Neuronal stem cell (in vitro differentiated cells): ENCODE measurements at regions not wholly inside any gene's neighbourhood (a gene's known extent, or its start where the extent isn't known, plus 50 kb on each side); places are given as distances from the start of the nearest gene placed in this dataset.

Experiments
- DNase-seq: peaks from one replicate; pipeline ENCODE4 v3.0.0-alpha.2; 2013; ENCODE audit warnings: low spot score
- H2AFZ ChIP-seq: one replicate; pipeline ENCODE4 v1.6.1; 2013; ENCODE audit warnings: mild to moderate bottlenecking, low read length, inconsistent platforms
- H2AK5ac ChIP-seq: 2 replicates; pipeline ENCODE4 v1.6.1; 2013; ENCODE audit warnings: low read depth, mild to moderate bottlenecking, inconsistent platforms, low read length, moderate library complexity, mixed read lengths
- H2BK120ac ChIP-seq: 2 replicates; pipeline ENCODE4 v1.6.1; 2013; ENCODE audit warnings: low read depth, mild to moderate bottlenecking, inconsistent platforms, low read length, moderate library complexity, mixed read lengths
- H2BK12ac ChIP-seq: one replicate; pipeline ENCODE4 v1.6.1; 2013; ENCODE audit warnings: low read length, inconsistent platforms
- H2BK15ac ChIP-seq: 2 replicates; pipeline ENCODE4 v1.6.1; 2013; ENCODE audit warnings: mild to moderate bottlenecking, low read length, inconsistent platforms, mixed read lengths
- H2BK5ac ChIP-seq: one replicate; pipeline ENCODE4 v1.6.1; 2013; ENCODE audit warnings: inconsistent platforms, mild to moderate bottlenecking, low read length, moderate library complexity
- H3K14ac ChIP-seq: one replicate; pipeline ENCODE4 v1.6.1; 2013; ENCODE audit warnings: low read length, inconsistent platforms
- H3K18ac ChIP-seq: 2 replicates; pipeline ENCODE4 v1.6.1; 2013; ENCODE audit warnings: low read length, inconsistent platforms
- H3K23ac ChIP-seq: 2 replicates; pipeline ENCODE4 v1.6.1; 2013; ENCODE audit warnings: low read depth, mild to moderate bottlenecking, mixed read lengths, low read length, inconsistent platforms; ENCODE audit not compliant: poor library complexity
- H3K27ac ChIP-seq: replicated peaks from 3 replicates; pipeline ENCODE4 v1.5.1; 2013; ENCODE audit warnings: low read length, inconsistent platforms
- H3K27me3 ChIP-seq, 3 experiments: 2 replicates each; pipeline ENCODE4 v1.6.1; 2013; ENCODE audit warnings: low read length in 3 of 3, mild to moderate bottlenecking in 2 of 3, inconsistent platforms in 1 of 3, low read depth in 1 of 3, mixed read lengths in 1 of 3, moderate library complexity in 1 of 3; ENCODE audit not compliant: control insufficient read depth in 3 of 3, insufficient read depth in 3 of 3
- H3K36me3 ChIP-seq, 2 donors: replicated peaks in 1 of 2; 2 replicates each; pipeline ENCODE4 v1.6.1; 2013; ENCODE audit warnings: low read length in 2 of 2; ENCODE audit not compliant: control insufficient read depth in 2 of 2, insufficient read depth in 2 of 2
- H3K4ac ChIP-seq: 2 replicates; pipeline ENCODE4 v1.6.1; 2013; ENCODE audit warnings: inconsistent platforms, mild to moderate bottlenecking, low read length, moderate library complexity
- H3K4me1 ChIP-seq, 2 donors: 1 replicate in 1 of 2; 2 replicates in 1 of 2; pipeline ENCODE4 v1.6.1; 2013; ENCODE audit warnings: low read length in 2 of 2, low read depth in 1 of 2; ENCODE audit not compliant: control insufficient read depth in 2 of 2, insufficient read depth in 1 of 2
- H3K4me2 ChIP-seq: one replicate; pipeline ENCODE4 v1.6.1; 2013; ENCODE audit warnings: mild to moderate bottlenecking, low read length, inconsistent platforms; ENCODE audit not compliant: insufficient read depth, poor library complexity, severe bottlenecking
- H3K4me3 ChIP-seq, 2 donors: 2 replicates each; pipeline ENCODE4 v1.5.1; 2013; ENCODE audit warnings: low read length in 2 of 2, mild to moderate bottlenecking in 2 of 2, inconsistent platforms in 1 of 2, moderate library complexity in 1 of 2
- H3K79me1 ChIP-seq: one replicate; pipeline ENCODE4 v1.6.1; 2013; ENCODE audit warnings: low read depth, mild to moderate bottlenecking, inconsistent platforms, low read length, moderate library complexity
- H3K9ac ChIP-seq: one replicate; pipeline ENCODE4 v1.6.1; 2013; ENCODE audit warnings: mild to moderate bottlenecking, low read depth, low read length, inconsistent platforms; ENCODE audit not compliant: poor library complexity
- H3K9me3 ChIP-seq, 2 donors: replicated peaks in 1 of 2; 2 replicates each; pipeline versions ENCODE3 to v1.6.1; 2013; ENCODE audit warnings: low read length in 2 of 2, mild to moderate bottlenecking in 2 of 2, inconsistent platforms in 1 of 2, low read depth in 1 of 2, mixed read lengths in 1 of 2, moderate library complexity in 1 of 2; ENCODE audit not compliant: control insufficient read depth in 2 of 2, insufficient read depth in 1 of 2
- H4K8ac ChIP-seq: one replicate; pipeline ENCODE4 v1.6.1; 2013; ENCODE audit warnings: low read depth, mild to moderate bottlenecking, inconsistent platforms, low read length, moderate library complexity
- H4K91ac ChIP-seq: one replicate; pipeline ENCODE4 v1.6.1; 2013; ENCODE audit warnings: low read length, low read depth, mild to moderate bottlenecking, inconsistent platforms; ENCODE audit not compliant: poor library complexity
- WGBS, 2 donors: extraction: QIAGEN DNeasy Blood & Tissue Kit; methylation state at CpG; one replicate each; pipeline ENCODE4 v1.1.7; 2013; ENCODE audit warnings: missing lambda C conversion rate in 2 of 2, mixed read lengths in 1 of 2; ENCODE audit not compliant: insufficient read length in 2 of 2, insufficient replicate concordance in 1 of 2; ENCODE audit errors: extremely low coverage in 2 of 2; 5-methylcytosine and 5-hydroxymethylcytosine counted together

DNA sequence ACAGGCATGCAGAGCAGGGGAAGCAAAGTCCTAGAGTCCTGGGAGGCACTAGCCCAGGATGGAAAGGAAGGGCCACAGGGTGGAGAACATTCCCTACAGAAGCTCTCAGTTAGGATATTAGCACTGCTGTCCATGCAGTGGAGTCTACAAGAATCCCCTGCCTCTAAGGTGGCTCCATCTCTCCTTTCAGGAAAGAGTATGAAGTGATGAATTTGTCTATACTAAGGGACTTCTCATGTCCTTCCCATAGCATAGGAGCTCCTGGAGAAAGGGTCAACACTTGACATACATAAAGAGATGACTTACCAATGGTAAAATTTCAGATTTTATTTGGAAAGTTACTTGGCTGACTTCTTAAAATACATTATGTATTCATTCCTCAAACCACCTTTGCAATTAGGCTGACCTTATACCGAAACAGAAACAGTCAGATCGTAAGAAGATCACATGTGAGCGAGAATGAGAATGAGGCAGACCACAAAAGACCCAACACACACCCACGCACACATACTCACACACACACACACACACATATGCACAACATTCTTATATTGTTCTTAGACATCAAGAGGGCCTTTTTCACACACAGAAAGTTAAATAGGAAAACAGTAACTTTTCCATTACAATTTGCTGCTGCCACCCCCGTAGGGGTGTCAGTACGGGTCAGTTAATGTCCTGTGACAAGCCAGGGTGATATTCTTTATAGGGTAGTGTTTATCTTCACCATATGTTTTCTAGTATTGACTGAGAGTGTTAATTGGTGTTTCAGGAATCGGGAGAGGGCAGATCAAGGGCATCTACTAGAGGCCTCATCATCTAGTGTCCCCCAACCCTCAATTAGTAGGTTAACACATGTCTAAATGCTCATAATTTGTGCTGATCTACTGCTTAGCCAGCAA lies 159.4 kb downstream of the FAXC start:
- no peak overlapping the region for H2AK5ac ChIP-seq
- no peaks in the 10 kb centered on the region for H3K9me3 ChIP-seq
- no peak overlapping the region for H4K8ac ChIP-seq
- H2BK5ac ChIP-seq, result no peak overlapping the region
- H3K18ac ChIP-seq, result no peak overlapping the region
- no peak overlapping the region for H3K4me2 ChIP-seq
- H3K4ac ChIP-seq, result no peak overlapping the region
- no peak overlapping the region for H3K23ac ChIP-seq
- H4K91ac ChIP-seq, result no peak overlapping the region
- H2AFZ ChIP-seq, result no peak overlapping the region
- no peak overlapping the region for H3K27ac ChIP-seq
- WGBS, 2 donors, result no CpG with 5 or more reads among the region's 7 CpGs
- no peaks in the 10 kb centered on the region for H3K36me3 ChIP-seq
- H3K4me3 ChIP-seq, result no peak overlapping the region
- H3K79me1 ChIP-seq, result no peaks in the 10 kb centered on the region
- H3K27me3 ChIP-seq, result peaks cover 0 to 28% (median 0%) of the 10 kb centered on the region in 3 experiments
- DNase-seq, result no peak
- H3K9ac ChIP-seq, result no peak overlapping the region
- peaks cover 0 to under 1% of the 10 kb centered on the region in 2 donors for H3K4me1 ChIP-seq
- no peak overlapping the region for H2BK12ac ChIP-seq
- H2BK15ac ChIP-seq, result no peak overlapping the region
- H3K14ac ChIP-seq, result no peak overlapping the region
- H2BK120ac ChIP-seq, result no peak overlapping the region

DNA sequence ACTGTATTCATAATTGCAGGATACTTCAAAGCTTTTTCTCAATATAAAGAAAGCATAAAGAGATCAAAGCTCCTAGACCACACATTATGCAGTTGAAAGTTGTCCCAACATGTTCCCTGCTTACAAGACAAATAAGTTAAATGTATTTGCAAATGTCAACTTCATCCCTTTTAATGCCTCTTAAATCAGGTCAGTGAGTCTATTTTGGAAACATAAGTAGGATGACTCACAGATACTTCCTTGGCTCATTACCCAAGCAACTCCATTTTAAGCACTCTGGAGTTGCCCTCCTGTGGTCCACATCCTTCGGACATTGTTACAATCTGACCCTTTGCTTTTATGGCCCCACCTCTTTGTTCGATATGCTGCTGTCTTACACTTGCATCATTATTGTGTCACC lies 162.0 kb downstream of the FAXC start:
- Histone ChIP-seq H3K27ac (no peak overlapping the region), H3K4ac (no peak overlapping the region), H2AK5ac (no peak overlapping the region), H3K9ac (no peak overlapping the region), H3K4me2 (no peak overlapping the region), H2BK15ac (no peak overlapping the region), H4K8ac (no peak overlapping the region), H3K27me3 (peaks cover 0 to 39% (median 0%) of the 10 kb centered on the region in 3 experiments), H3K79me1 (no peaks in the 10 kb centered on the region), H3K9me3 (no peaks in the 10 kb centered on the region), H3K4me1 (peaks cover 0 to 2% of the 10 kb centered on the region in 2 donors), H3K18ac (no peak overlapping the region), H2BK5ac (no peak overlapping the region), H2AFZ (no peak overlapping the region), H2BK12ac (no peak overlapping the region), H3K36me3 (no peaks in the 10 kb centered on the region), H3K14ac (no peak overlapping the region), H3K23ac (no peak overlapping the region), H2BK120ac (no peak overlapping the region), H3K4me3 (no peak overlapping the region), H4K91ac (no peak overlapping the region)
- no peak for DNase-seq
- no CpG with 5 or more reads among the region's 2 CpGs for WGBS, 2 donors

DNA sequence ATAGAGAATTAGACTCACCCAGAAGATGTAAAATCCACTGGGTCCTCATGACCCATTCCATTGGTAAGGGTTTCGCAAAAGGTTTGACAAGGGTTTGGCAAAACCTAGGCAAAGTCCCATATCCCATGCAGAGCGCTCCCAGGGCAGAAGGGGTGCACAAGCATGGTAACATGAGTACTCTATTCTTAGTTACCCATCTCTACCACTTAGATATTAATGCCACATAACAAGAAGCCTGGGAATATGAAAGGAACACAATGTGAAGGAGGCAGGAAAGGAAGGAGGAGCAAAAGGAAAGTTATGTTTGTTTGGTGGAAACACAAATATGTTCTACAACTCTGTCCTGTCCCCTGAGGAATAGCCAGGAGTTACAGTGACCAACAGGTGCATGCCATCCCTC lies 163.1 kb downstream of the FAXC start:
- Histone ChIP-seq H3K4ac (no peak overlapping the region), H2BK15ac (no peak overlapping the region), H2BK120ac (no peak overlapping the region), H3K18ac (no peak overlapping the region), H3K27me3 (peaks cover 0 to 40% (median 0%) of the 10 kb centered on the region in 3 experiments), H3K9ac (no peak overlapping the region), H4K91ac (no peak overlapping the region), H2BK12ac (no peak overlapping the region), H3K27ac (no peak overlapping the region), H3K36me3 (no peaks in the 10 kb centered on the region), H3K79me1 (no peaks in the 10 kb centered on the region), H3K9me3 (no peaks in the 10 kb centered on the region), H2AK5ac (no peak overlapping the region), H3K4me1 (peaks cover 0 to 2% of the 10 kb centered on the region in 2 donors), H2BK5ac (no peak overlapping the region), H3K14ac (no peak overlapping the region), H3K23ac (no peak overlapping the region), H2AFZ (no peak overlapping the region), H3K4me3 (no peak overlapping the region), H3K4me2 (no peak overlapping the region), H4K8ac (no peak overlapping the region)
- no peak for DNase-seq
- WGBS, 2 donors, result no CpG with 5 or more reads among the region's 2 CpGs

- H3K36me3 ChIP-seq, result no peaks in the 10 kb centered on the region
- H4K8ac ChIP-seq, result no peak overlapping the region
- H3K4me2 ChIP-seq, result no peak overlapping the region
- no CpG with 5 or more reads among the region's 5 CpGs for WGBS, 2 donors
- H3K27me3 ChIP-seq, result peaks cover 0 to 40% (median 0%) of the 10 kb centered on the region in 3 experiments
- no peak overlapping the region for H2AFZ ChIP-seq
- no peak overlapping the region for H3K23ac ChIP-seq
- H2BK15ac ChIP-seq, result no peak overlapping the region
- H3K18ac ChIP-seq, result no peak overlapping the region
- no peak overlapping the region for H3K14ac ChIP-seq
- no peaks in the 10 kb centered on the region for H3K79me1 ChIP-seq
- no peak overlapping the region for H3K4ac ChIP-seq
- H4K91ac ChIP-seq, result no peak overlapping the region
- H2BK12ac ChIP-seq, result no peak overlapping the region
- H3K27ac ChIP-seq, result no peak overlapping the region
- no peak for DNase-seq
- no peak overlapping the region for H2AK5ac ChIP-seq
- H2BK5ac ChIP-seq, result no peak overlapping the region
- H2BK120ac ChIP-seq, result no peak overlapping the region
- H3K4me1 ChIP-seq, result peaks cover 0 to 2% of the 10 kb centered on the region in 2 donors
- H3K9me3 ChIP-seq, result peaks cover 0 to 2% of the 10 kb centered on the region in 2 donors
- H3K9ac ChIP-seq, result no peak overlapping the region
- H3K4me3 ChIP-seq, result no peak overlapping the region
Measured at GRCh38 chr6:99185525-99185924, 163.9 kb downstream of the FAXC start.
